ENCODE measurements at regions not wholly inside any gene's neighbourhood (a gene's known extent, or its start where the extent isn't known, plus 50 kb on each side); places are given as distances from the start of the nearest gene placed in this dataset.

GRCh38 chr20:30922129-30922528, 335.3 kb upstream of the DEFB115 start:
- TF ChIP-seq MAFK (IDR thresholded peaks at IDR 0.05; ENCODE audit: low read depth, low read length) (no peak), BHLHE40 (IDR thresholded peaks at IDR 0.05; ENCODE audit: low read depth, low read length) (no peak), NFE2L2 (IDR thresholded peaks at IDR 0.05; ENCODE audit: low read depth, low read length) (no peak), RCOR1 (IDR thresholded peaks at IDR 0.05; ENCODE audit: insufficient replicate concordance, low read length) (no peak), RAD21 (IDR thresholded peaks at IDR 0.05; ENCODE audit: low read length) (no peak), POLR2A (IDR thresholded peaks at IDR 0.05; ENCODE audit: low read depth, low read length) (no peak), FOS (IDR thresholded peaks at IDR 0.05; ENCODE audit: low read depth, low read length) (no peak)
- TF ChIP-seq, protein P1, sequence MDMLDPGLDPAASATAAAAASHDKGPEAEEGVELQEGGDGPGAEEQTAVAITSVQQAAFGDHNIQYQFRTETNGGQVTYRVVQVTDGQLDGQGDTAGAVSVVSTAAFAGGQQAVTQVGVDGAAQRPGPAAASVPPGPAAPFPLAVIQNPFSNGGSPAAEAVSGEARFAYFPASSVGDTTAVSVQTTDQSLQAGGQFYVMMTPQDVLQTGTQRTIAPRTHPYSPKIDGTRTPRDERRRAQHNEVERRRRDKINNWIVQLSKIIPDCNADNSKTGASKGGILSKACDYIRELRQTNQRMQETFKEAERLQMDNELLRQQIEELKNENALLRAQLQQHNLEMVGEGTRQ (IDR thresholded peaks at IDR 0.05; ENCODE audit: low read depth, low read length), result no peak
- TF ChIP-seq, protein P2, sequence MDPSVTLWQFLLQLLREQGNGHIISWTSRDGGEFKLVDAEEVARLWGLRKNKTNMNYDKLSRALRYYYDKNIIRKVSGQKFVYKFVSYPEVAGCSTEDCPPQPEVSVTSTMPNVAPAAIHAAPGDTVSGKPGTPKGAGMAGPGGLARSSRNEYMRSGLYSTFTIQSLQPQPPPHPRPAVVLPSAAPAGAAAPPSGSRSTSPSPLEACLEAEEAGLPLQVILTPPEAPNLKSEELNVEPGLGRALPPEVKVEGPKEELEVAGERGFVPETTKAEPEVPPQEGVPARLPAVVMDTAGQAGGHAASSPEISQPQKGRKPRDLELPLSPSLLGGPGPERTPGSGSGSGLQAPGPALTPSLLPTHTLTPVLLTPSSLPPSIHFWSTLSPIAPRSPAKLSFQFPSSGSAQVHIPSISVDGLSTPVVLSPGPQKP (IDR thresholded peaks at IDR 0.05; ENCODE audit: borderline replicate concordance, low read depth, low read length), result no peak
- CTCF ChIA-PET, result no interaction called here
- H3K4me3 ChIP-seq (ENCODE audit: insufficient read depth, low read depth, low read length), result no peak overlapping the region
- 53% methylated on average over 34 of the region's 55 CpGs; no CpG with 5 or more reads in 1 of the 2 experiments for WGBS, 2 experiments (ENCODE audit: extremely low coverage in 2 of 2, insufficient read length in 1 of 2)
- no peak overlapping the region for H3K18ac ChIP-seq (ENCODE audit: low read depth, low read length)
- H3K4ac ChIP-seq (ENCODE audit: low read depth, low read length), result no peak overlapping the region
- no peak overlapping the region for H3K9ac ChIP-seq (ENCODE audit: low read depth, low read length)
- H3K14ac ChIP-seq (replicated peaks; ENCODE audit: low read depth, low read length), result no peak overlapping the region
- H2BK120ac ChIP-seq (ENCODE audit: low read depth, low read length), result no peak overlapping the region
- H3K9me1 ChIP-seq (ENCODE audit: insufficient read depth, low read length), result no peaks in the 10 kb centered on the region
- no peak overlapping the region for H3K56ac ChIP-seq (ENCODE audit: extremely low read depth, insufficient read depth, low read length)
- POLR2A ChIA-PET (ENCODE audit: unreplicated experiment), result no interaction called here
- no peaks in the 10 kb centered on the region for H4K20me1 ChIP-seq (ENCODE audit: insufficient read depth, low read length)
- H3K27ac ChIP-seq (ENCODE audit: insufficient read depth, low read length), result no peak overlapping the region
- no peak overlapping the region for H4K8ac ChIP-seq (ENCODE audit: low read depth in 2 of 2, low read length in 2 of 2)
- in situ Hi-C loops (cut with MboI; ENCODE audit: low sequenced_read_pairs), result no loop called here
- H2AFZ ChIP-seq (replicated peaks; ENCODE audit: low read length, poor library complexity), result no peak overlapping the region
- no peaks in the 10 kb centered on the region for H3K27me3 ChIP-seq (ENCODE audit: control insufficient read depth, insufficient read depth, low read length)
- ATAC-seq (ENCODE audit: low read depth), result no peak
- no TSS peak for BruUV-seq (replicated peaks)
- H4K5ac ChIP-seq (ENCODE audit: low read depth, low read length), result no peak overlapping the region
- no peaks in the 10 kb centered on the region for H3K79me1 ChIP-seq (ENCODE audit: low read depth in 1 of 2, low read length in 2 of 2)
- dilution Hi-C loops (cut with HindIII; ENCODE audit: low sequenced_read_pairs, unreplicated experiment), result no loop called here
- H2AK9ac ChIP-seq (replicated peaks; ENCODE audit: low read depth, low read length, poor library complexity), result no peak overlapping the region
- intact Hi-C loops (cut with micrococcal nuclease), result no loop called here
- no peak for DNase-seq
- no peak overlapping the region for H2AK5ac ChIP-seq (ENCODE audit: low read depth, low read length)
- no peak overlapping the region for H2BK15ac ChIP-seq (ENCODE audit: low read depth, low read length)
- H2BK5ac ChIP-seq (ENCODE audit: low read depth, low read length, poor library complexity, severe bottlenecking), result no peak overlapping the region
- H3K4me2 ChIP-seq (ENCODE audit: low read depth, low read length), result no peak overlapping the region
- no peak overlapping the region for H3K23ac ChIP-seq (ENCODE audit: low read depth, low read length)
- H3K36me3 ChIP-seq (ENCODE audit: control insufficient read depth, insufficient read depth, low read length), result no peaks in the 10 kb centered on the region
- H2BK20ac ChIP-seq (ENCODE audit: low read depth, low read length), result no peak overlapping the region
- H4K91ac ChIP-seq (ENCODE audit: insufficient read depth, low read depth, low read length), result no peak overlapping the region
- peaks cover 4% of the 10 kb centered on the region; the same call in 1 of the 2 replicates for H3K9me3 ChIP-seq (ENCODE audit: control insufficient read depth, insufficient read depth, low read length)
- no peaks in the 10 kb centered on the region for H3K4me1 ChIP-seq (ENCODE audit: control insufficient read depth, insufficient read depth, low read length)

Measured in IMR-90 (cell line).